ENCODE measurements at regions not wholly inside any gene's neighbourhood (a gene's known extent, or its start where the extent isn't known, plus 50 kb on each side); places are given as distances from the start of the nearest gene placed in this dataset.

DNA sequence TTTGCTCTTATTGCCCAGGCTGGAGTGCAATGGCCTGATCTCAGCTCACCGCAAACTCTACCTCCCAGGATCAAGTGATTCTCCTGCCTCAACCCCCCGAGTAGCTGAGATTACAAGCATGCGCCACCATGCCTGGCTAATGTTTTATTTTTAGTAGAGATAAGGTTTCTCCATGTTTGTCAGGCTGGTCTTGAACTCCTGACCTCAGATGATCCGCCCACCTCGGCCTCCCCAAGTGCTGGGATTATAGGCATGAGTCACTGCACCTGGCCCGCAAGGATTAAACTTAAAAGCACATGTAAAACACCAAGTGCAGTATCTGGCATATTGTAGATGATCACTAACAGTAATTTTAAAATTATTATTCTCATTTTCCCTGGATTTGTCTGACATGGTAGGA, 72.9 kb downstream of the C1QL2 start:
- TF ChIP-seq, protein P1, sequence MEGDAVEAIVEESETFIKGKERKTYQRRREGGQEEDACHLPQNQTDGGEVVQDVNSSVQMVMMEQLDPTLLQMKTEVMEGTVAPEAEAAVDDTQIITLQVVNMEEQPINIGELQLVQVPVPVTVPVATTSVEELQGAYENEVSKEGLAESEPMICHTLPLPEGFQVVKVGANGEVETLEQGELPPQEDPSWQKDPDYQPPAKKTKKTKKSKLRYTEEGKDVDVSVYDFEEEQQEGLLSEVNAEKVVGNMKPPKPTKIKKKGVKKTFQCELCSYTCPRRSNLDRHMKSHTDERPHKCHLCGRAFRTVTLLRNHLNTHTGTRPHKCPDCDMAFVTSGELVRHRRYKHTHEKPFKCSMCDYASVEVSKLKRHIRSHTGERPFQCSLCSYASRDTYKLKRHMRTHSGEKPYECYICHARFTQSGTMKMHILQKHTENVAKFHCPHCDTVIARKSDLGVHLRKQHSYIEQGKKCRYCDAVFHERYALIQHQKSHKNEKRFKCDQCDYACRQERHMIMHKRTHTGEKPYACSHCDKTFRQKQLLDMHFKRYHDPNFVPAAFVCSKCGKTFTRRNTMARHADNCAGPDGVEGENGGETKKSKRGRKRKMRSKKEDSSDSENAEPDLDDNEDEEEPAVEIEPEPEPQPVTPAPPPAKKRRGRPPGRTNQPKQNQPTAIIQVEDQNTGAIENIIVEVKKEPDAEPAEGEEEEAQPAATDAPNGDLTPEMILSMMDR (tag by site-specific recombination; IDR thresholded peaks at IDR 0.05) = no peak
- TF ChIP-seq ZNF585B (tag by site-specific recombination; IDR thresholded peaks at IDR 0.05) (no peak), RBAK (tag by site-specific recombination; IDR thresholded peaks at IDR 0.05) (no peak), ZEB2 (tag by site-specific recombination; IDR thresholded peaks at IDR 0.05) (no peak)

Data from HEK293 (cell line).